HL-60/S4 (cell line): ENCODE measurements at regions not wholly inside any gene's neighbourhood (a gene's known extent, or its start where the extent isn't known, plus 50 kb on each side); places are given as distances from the start of the nearest gene placed in this dataset.

Experiments used
- in situ Hi-C: fragments of 300-500 bp; cut with MboI; formaldehyde crosslinking; loops from 2 replicates; pipeline ENCODE4 v1.14.3; 2022; ENCODE audit warnings: low sequenced_read_pairs

- in situ Hi-C loops, result loop anchor here (25.0 kb wide), 2 partner anchors 118 to 243 kb away; no protein-coding TSS in a partner anchor
Observed at GRCh38 chr9:26744191-26744965, 148.2 kb downstream of the CAAP1 start.

- in situ Hi-C loops, result loop anchor here (25.0 kb wide), 2 partner anchors 119 to 244 kb away; no protein-coding TSS in a partner anchor
Observed at GRCh38 chr9:26742828-26743476, 149.7 kb downstream of the CAAP1 start.

- in situ Hi-C loops, result loop anchor here (25.0 kb wide), 2 partner anchors 127 to 252 kb away; no protein-coding TSS in a partner anchor
Observed at GRCh38 chr9:26735160-26735559, 157.4 kb downstream of the CAAP1 start.

GRCh38 chr9:26729187-26729586, 163.4 kb downstream of the CAAP1 start:
- in situ Hi-C loops, result loop anchor here (25.0 kb wide), 2 partner anchors 133 to 258 kb away; no protein-coding TSS in a partner anchor

GRCh38 chr9:26727471-26727870, 165.1 kb downstream of the CAAP1 start:
- in situ Hi-C loops, result loop anchor here (25.0 kb wide), 2 partner anchors 135 to 260 kb away; no protein-coding TSS in a partner anchor

- in situ Hi-C loops, result loop anchor here (25.0 kb wide), 2 partner anchors 137 to 262 kb away; no protein-coding TSS in a partner anchor
Observed at GRCh38 chr9:26725573-26725972, 167.0 kb downstream of the CAAP1 start.

GRCh38 chr9:26723486-26723885, 169.1 kb downstream of the CAAP1 start:
- in situ Hi-C loops, result no loop called here

- in situ Hi-C loops, result no loop called here
Observed at GRCh38 chr9:26722755-26723154, 169.8 kb downstream of the CAAP1 start.

- in situ Hi-C loops, result no loop called here
Observed at GRCh38 chr9:26710008-26710407, 182.6 kb downstream of the CAAP1 start.

GRCh38 chr9:26706223-26706622, 186.4 kb downstream of the CAAP1 start:
- in situ Hi-C loops, result no loop called here

GRCh38 chr9:26695298-26695622, 197.3 kb downstream of the CAAP1 start:
- in situ Hi-C loops, result no loop called here

GRCh38 chr9:26694381-26695297, 198.0 kb downstream of the CAAP1 start:
- in situ Hi-C loops, result no loop called here

GRCh38 chr9:26689041-26689440, 203.6 kb downstream of the CAAP1 start:
- in situ Hi-C loops, result no loop called here

- in situ Hi-C loops, result no loop called here
Observed at GRCh38 chr9:26687421-26687820, 205.2 kb downstream of the CAAP1 start.

GRCh38 chr9:26685818-26686217, 206.8 kb downstream of the CAAP1 start:
- in situ Hi-C loops, result no loop called here

- in situ Hi-C loops, result no loop called here
Observed at GRCh38 chr9:26684029-26684428, 208.6 kb downstream of the CAAP1 start.

- in situ Hi-C loops, result no loop called here
Observed at GRCh38 chr9:26682796-26683496, 209.7 kb downstream of the CAAP1 start.

GRCh38 chr9:26682041-26682440, 210.6 kb downstream of the CAAP1 start:
- in situ Hi-C loops, result no loop called here

- in situ Hi-C loops, result no loop called here
Observed at GRCh38 chr9:26677965-26678706, 214.5 kb downstream of the CAAP1 start.

- in situ Hi-C loops, result no loop called here
Observed at GRCh38 chr9:26675035-26675434, 217.6 kb downstream of the CAAP1 start.
